SU-DHL-6 (cell line): ENCODE measurements at regions not wholly inside any gene's neighbourhood (a gene's known extent, or its start where the extent isn't known, plus 50 kb on each side); places are given as distances from the start of the nearest gene placed in this dataset.

Experiments used
- H2AFZ ChIP-seq: fragments of 200-600 bp; sonication (generic); 2 replicates; pipeline ENCODE4 v1.6.1; 2014; ENCODE audit warnings: low read depth, mild to moderate bottlenecking, moderate library complexity, mixed read lengths, antibody characterized with exemption, low read length; ENCODE audit not compliant: severe bottlenecking
- H3F3A ChIP-seq: fragments of 200-600 bp; shearing (Covaris generic); 2 replicates; pipeline ENCODE4 v1.6.0; 2016; ENCODE audit warnings: antibody characterized with exemption, mild to moderate bottlenecking; ENCODE audit not compliant: insufficient read depth
- H3K27ac ChIP-seq: fragments of 200-600 bp; sonication (generic); 2 replicates; pipeline ENCODE4 v1.5.1; 2016; ENCODE audit warnings: low read depth, mild to moderate bottlenecking, low read length, moderate library complexity, mixed read lengths
- H3K27me3 ChIP-seq: fragments of 200-600 bp; sonication (generic), shearing (Covaris generic); 2 replicates; pipeline ENCODE4 v1.6.0; 2014; ENCODE audit warnings: mild to moderate bottlenecking, low read length
- H3K36me3 ChIP-seq: fragments of 200-600 bp; sonication (generic); 2 replicates; pipeline ENCODE4 v1.6.1; 2014; ENCODE audit warnings: mild to moderate bottlenecking, low read length, mixed read lengths
- H3K4me2 ChIP-seq: fragments of 300-600, 200-600 bp; shearing (Covaris generic), sonication (generic); 2 replicates; pipeline ENCODE4 v1.6.0; 2014; ENCODE audit warnings: low read length, low read depth, mild to moderate bottlenecking; ENCODE audit not compliant: poor library complexity, severe bottlenecking
- H3K4me3 ChIP-seq: fragments of 200-600 bp; sonication (generic); 2 replicates; pipeline ENCODE4 v1.5.1; 2014; ENCODE audit warnings: antibody characterized with exemption, low read length, mild to moderate bottlenecking, mixed read lengths; ENCODE audit not compliant: insufficient read depth, poor library complexity, severe bottlenecking
- H3K79me2 ChIP-seq: fragments of 200-600 bp; sonication (generic); 2 replicates; pipeline ENCODE4 v1.6.1; 2014; ENCODE audit warnings: mild to moderate bottlenecking, low read length, moderate library complexity; ENCODE audit not compliant: insufficient read depth
- H3K9ac ChIP-seq: fragments of 200-600 bp; sonication (generic); 2 replicates; pipeline ENCODE4 v1.7.0; 2014; ENCODE audit warnings: mild to moderate bottlenecking, low read length
- H3K9me2 ChIP-seq: fragments of 200-600 bp; sonication (generic); replicated peaks from 2 replicates; pipeline ENCODE4 v1.6.1; 2014; ENCODE audit warnings: low read length; ENCODE audit not compliant: insufficient read depth
- H3K9me3 ChIP-seq: fragments of 200-600 bp; sonication (generic); 2 replicates; pipeline ENCODE4 v1.6.1; 2014; ENCODE audit warnings: low read length, mixed read lengths; ENCODE audit not compliant: insufficient read depth
- H4K20me1 ChIP-seq: fragments of 200-600 bp; sonication (generic); 2 replicates; pipeline ENCODE4 v1.6.1; 2014; ENCODE audit warnings: low read depth, mild to moderate bottlenecking, antibody characterized with exemption, low read length, moderate library complexity, mixed read lengths
- CTCF ChIP-seq: fragments of 200-600 bp; sonication (generic); IDR thresholded peaks from one replicate; pipeline ENCODE4 v1.5.1; 2017; ENCODE audit warnings: antibody characterized with exemption, mild to moderate bottlenecking, low read length, moderate library complexity; ENCODE audit not compliant: insufficient read depth, poor library complexity, severe bottlenecking
- EZH2phosphoT487 ChIP-seq: fragments of 200-600 bp; sonication (generic), shearing (Covaris generic); conservative IDR thresholded peaks from 2 replicates; pipeline ENCODE4 v1.6.1; 2018; ENCODE audit warnings: mild to moderate bottlenecking, antibody characterized with exemption, low read length, moderate library complexity, mixed read lengths

- TF ChIP-seq CTCF (no peak), EZH2phosphoT487 (no peak)
- no peaks in the 10 kb centered on the region for H3K27me3 ChIP-seq
These were observed 150.0 kb upstream of the BLID start for GRCh38 chr11:122265981-122266380.

GRCh38 chr11:122264121-122264520, 148.1 kb upstream of the BLID start:
- no peaks in the 10 kb centered on the region for H3K9me3 ChIP-seq
- H3K4me3 ChIP-seq: no peak overlapping the region
- no peaks in the 10 kb centered on the region for H3K36me3 ChIP-seq
- H3K79me2 ChIP-seq: no peaks in the 10 kb centered on the region
- H3K9me2 ChIP-seq: no peaks in the 10 kb centered on the region
- TF ChIP-seq CTCF (no peak), EZH2phosphoT487 (no peak)
- H3K9ac ChIP-seq: no peak overlapping the region
- no peaks in the 10 kb centered on the region for H3F3A ChIP-seq
- no peak overlapping the region for H2AFZ ChIP-seq
- H4K20me1 ChIP-seq: no peaks in the 10 kb centered on the region
- no peak overlapping the region for H3K27ac ChIP-seq
- H3K4me2 ChIP-seq: no peak overlapping the region
- H3K27me3 ChIP-seq: no peaks in the 10 kb centered on the region

More at GRCh38 chr11:122265981-122266380, 150.0 kb upstream of the BLID start:
- no peaks in the 10 kb centered on the region for H3K36me3 ChIP-seq
- no peak overlapping the region for H3K4me3 ChIP-seq
- no peak overlapping the region for H3K9ac ChIP-seq
- no peak overlapping the region for H3K4me2 ChIP-seq
- H3K9me2 ChIP-seq: no peaks in the 10 kb centered on the region
- no peak overlapping the region for H2AFZ ChIP-seq
- H3K79me2 ChIP-seq: no peaks in the 10 kb centered on the region
- H3F3A ChIP-seq: no peaks in the 10 kb centered on the region
- no peaks in the 10 kb centered on the region for H3K9me3 ChIP-seq
- H3K27ac ChIP-seq: no peak overlapping the region
- no peaks in the 10 kb centered on the region for H4K20me1 ChIP-seq

- Histone ChIP-seq H3K9me2 (no peaks in the 10 kb centered on the region), H3K36me3 (no peaks in the 10 kb centered on the region), H3K27me3 (no peaks in the 10 kb centered on the region), H3K4me2 (no peak overlapping the region), H3K27ac (no peak overlapping the region), H2AFZ (no peak overlapping the region), H4K20me1 (no peaks in the 10 kb centered on the region), H3K9me3 (no peaks in the 10 kb centered on the region), H3F3A (no peaks in the 10 kb centered on the region), H3K79me2 (no peaks in the 10 kb centered on the region), H3K4me3 (no peak overlapping the region), H3K9ac (no peak overlapping the region)
- TF ChIP-seq EZH2phosphoT487: no peak
- no peak for TF ChIP-seq CTCF
These were observed 145.5 kb upstream of the BLID start for GRCh38 chr11:122261546-122261945.
